OCI-LY7 (cell line): ENCODE measurements at regions not wholly inside any gene's neighbourhood (a gene's known extent, or its start where the extent isn't known, plus 50 kb on each side); places are given as distances from the start of the nearest gene placed in this dataset.

Source experiments
- BruUV-seq: library from RNA; stranded (reverse); fragments of 400-500 nt; replicated peaks from 2 replicates; lab custom pipeline; 2021; lab: Mats Ljungman, UMichigan
- CTCF ChIA-PET: fragments of 300-600 bp; sonication (Branson Sonifier 250); formaldehyde crosslinking; loops from one replicate; lab custom pipeline; 2022; ENCODE audit warnings: antibody characterized with exemption; ENCODE audit not compliant: unreplicated experiment; lab: Charles Lee
- POLR2A ChIA-PET: fragments of 300-600 bp; sonication (Branson Sonifier 250); formaldehyde crosslinking; loops from one replicate; lab custom pipeline; 2022; ENCODE audit warnings: antibody characterized with exemption; lab: Charles Lee
- DNase-seq: peaks from one replicate; pipeline ENCODE4 v3.0.0-alpha.2; 2015; ENCODE audit warnings: low spot score
- H2AFZ ChIP-seq: fragments of 200-600 bp; sonication (generic), shearing (Covaris generic); 2 replicates; pipeline ENCODE4 v1.6.1; 2014; ENCODE audit warnings: mild to moderate bottlenecking, antibody characterized with exemption, low read length, moderate library complexity
- H3K27ac ChIP-seq: fragments of 200-600 bp; sonication (generic); 2 replicates; pipeline ENCODE4 v1.5.1; 2014; ENCODE audit warnings: mixed run types, low read depth, mild to moderate bottlenecking, moderate library complexity, low read length, inconsistent platforms; ENCODE audit not compliant: poor library complexity, severe bottlenecking
- H3K36me3 ChIP-seq: fragments of 200-600 bp; sonication (generic); 2 replicates; pipeline ENCODE4 v1.6.1; 2014; ENCODE audit warnings: mild to moderate bottlenecking, antibody characterized with exemption, low read length, moderate library complexity, mixed read lengths; ENCODE audit not compliant: insufficient read depth
- H3K4me1 ChIP-seq: fragments of 200-600 bp; sonication (generic); 2 replicates; pipeline ENCODE4 v1.5.1; 2014; ENCODE audit warnings: mild to moderate bottlenecking, low read length; ENCODE audit not compliant: insufficient read depth, poor library complexity, severe bottlenecking
- H3K4me2 ChIP-seq: fragments of 200-600 bp; sonication (generic); 2 replicates; pipeline ENCODE4 v1.6.1; 2014; ENCODE audit warnings: mild to moderate bottlenecking, low read length
- H3K4me3 ChIP-seq: fragments of 200-600 bp; sonication (generic); 2 replicates; pipeline ENCODE4 v1.5.1; 2014; ENCODE audit warnings: mild to moderate bottlenecking, low read depth, low read length; ENCODE audit not compliant: poor library complexity, severe bottlenecking
- H3K79me2 ChIP-seq: fragments of 200-600 bp; sonication (generic); 2 replicates; pipeline ENCODE4 v1.6.1; 2016; ENCODE audit warnings: low read depth, mild to moderate bottlenecking, low read length, moderate library complexity, mixed read lengths; ENCODE audit not compliant: insufficient read depth
- H3K9me2 ChIP-seq: fragments of 200-600 bp; sonication (generic); 2 replicates; pipeline ENCODE4 v1.6.1; 2016; ENCODE audit warnings: mild to moderate bottlenecking, low read length, mixed read lengths; ENCODE audit not compliant: insufficient read depth
- H3K9me3 ChIP-seq: fragments of 200-600 bp; sonication (generic); 2 replicates; pipeline ENCODE4 v1.6.1; 2014; ENCODE audit warnings: mild to moderate bottlenecking, mixed run types, low read length, mixed read lengths
- H4K20me1 ChIP-seq: fragments of 200-600 bp; sonication (generic); 2 replicates; pipeline ENCODE4 v1.6.1; 2014; ENCODE audit warnings: mild to moderate bottlenecking, antibody characterized with exemption, low read length, moderate library complexity, mixed read lengths; ENCODE audit not compliant: insufficient read depth
- EZH2phosphoT487 ChIP-seq: fragments of 200-600 bp; sonication (generic); IDR thresholded peaks from 2 replicates; pipeline ENCODE4 v1.6.1; 2018; ENCODE audit warnings: low read depth, borderline replicate concordance, mild to moderate bottlenecking, mixed run types, antibody characterized with exemption, low read length, moderate library complexity, mixed read lengths
- intact Hi-C: fragments of 100-400 bp; cut with micrococcal nuclease; formaldehyde crosslinking; loops from one replicate; pipeline ENCODE4 v1.10.0; 2022; ENCODE audit not compliant: unreplicated experiment
- TF ChIP-seq, protein P1 (sequence below): fragments of 200-600 bp; sonication (generic); conservative IDR thresholded peaks from 2 replicates; pipeline ENCODE4 v1.5.1; 2014; ENCODE audit warnings: mild to moderate bottlenecking, antibody characterized with exemption, low read length, moderate library complexity, mixed read lengths

- intact Hi-C loops = no loop called here
- Histone ChIP-seq H3K9me2 (no peaks in the 10 kb centered on the region), H3K4me1 (no peaks in the 10 kb centered on the region), H4K20me1 (no peaks in the 10 kb centered on the region), H3K27ac (no peak overlapping the region), H3K79me2 (no peaks in the 10 kb centered on the region), H3K9me3 (no peaks in the 10 kb centered on the region), H3K4me3 (no peak overlapping the region), H3K36me3 (no peaks in the 10 kb centered on the region), H3K4me2 (no peak overlapping the region), H2AFZ (no peak overlapping the region)
- POLR2A ChIA-PET = no interaction called here
- TF ChIP-seq EZH2phosphoT487 = no peak
- TF ChIP-seq, protein P1, sequence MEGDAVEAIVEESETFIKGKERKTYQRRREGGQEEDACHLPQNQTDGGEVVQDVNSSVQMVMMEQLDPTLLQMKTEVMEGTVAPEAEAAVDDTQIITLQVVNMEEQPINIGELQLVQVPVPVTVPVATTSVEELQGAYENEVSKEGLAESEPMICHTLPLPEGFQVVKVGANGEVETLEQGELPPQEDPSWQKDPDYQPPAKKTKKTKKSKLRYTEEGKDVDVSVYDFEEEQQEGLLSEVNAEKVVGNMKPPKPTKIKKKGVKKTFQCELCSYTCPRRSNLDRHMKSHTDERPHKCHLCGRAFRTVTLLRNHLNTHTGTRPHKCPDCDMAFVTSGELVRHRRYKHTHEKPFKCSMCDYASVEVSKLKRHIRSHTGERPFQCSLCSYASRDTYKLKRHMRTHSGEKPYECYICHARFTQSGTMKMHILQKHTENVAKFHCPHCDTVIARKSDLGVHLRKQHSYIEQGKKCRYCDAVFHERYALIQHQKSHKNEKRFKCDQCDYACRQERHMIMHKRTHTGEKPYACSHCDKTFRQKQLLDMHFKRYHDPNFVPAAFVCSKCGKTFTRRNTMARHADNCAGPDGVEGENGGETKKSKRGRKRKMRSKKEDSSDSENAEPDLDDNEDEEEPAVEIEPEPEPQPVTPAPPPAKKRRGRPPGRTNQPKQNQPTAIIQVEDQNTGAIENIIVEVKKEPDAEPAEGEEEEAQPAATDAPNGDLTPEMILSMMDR = no peak
- BruUV-seq = no TSS peak
- CTCF ChIA-PET = no interaction called here
- no peak for DNase-seq
These were observed 1148.4 kb downstream of the VRK1 start for GRCh38 chr14:97945631-97946030.

DNA sequence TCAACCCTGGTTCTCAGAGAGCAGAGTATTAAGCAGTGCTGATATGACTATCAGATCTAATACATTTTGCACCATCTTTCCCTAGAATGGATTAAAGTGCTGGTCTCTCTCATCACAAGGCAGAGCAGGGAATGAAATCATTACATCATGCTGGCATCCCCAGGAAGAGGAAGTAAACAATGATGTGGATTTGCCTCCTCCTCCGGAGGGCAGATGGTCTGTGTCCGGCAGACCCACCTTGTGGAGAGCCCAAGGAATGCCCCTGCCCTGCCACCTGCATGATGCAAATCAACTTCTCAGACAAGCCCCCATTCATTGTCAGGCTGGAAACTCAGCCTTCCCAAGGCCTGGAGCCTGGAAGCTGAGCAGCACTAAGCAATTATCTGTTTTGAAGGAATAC lies 1149.1 kb downstream of the VRK1 start:
- H4K20me1 ChIP-seq = no peaks in the 10 kb centered on the region
- H3K4me2 ChIP-seq = no peak overlapping the region
- no peaks in the 10 kb centered on the region for H3K36me3 ChIP-seq
- no peaks in the 10 kb centered on the region for H3K9me2 ChIP-seq
- intact Hi-C loops = no loop called here
- no peaks in the 10 kb centered on the region for H3K9me3 ChIP-seq
- no peak overlapping the region for H3K4me3 ChIP-seq
- DNase-seq = no peak
- H2AFZ ChIP-seq = no peak overlapping the region
- H3K27ac ChIP-seq = no peak overlapping the region
- H3K79me2 ChIP-seq = no peaks in the 10 kb centered on the region
- H3K4me1 ChIP-seq = no peaks in the 10 kb centered on the region
- TF ChIP-seq, protein P1 = no peak
- TF ChIP-seq EZH2phosphoT487 = no peak
- no TSS peak for BruUV-seq
- ChIA-PET POLR2A (no interaction called here), CTCF (no interaction called here)

- no peaks in the 10 kb centered on the region for H3K9me2 ChIP-seq
- H3K36me3 ChIP-seq = no peaks in the 10 kb centered on the region
- no peaks in the 10 kb centered on the region for H3K79me2 ChIP-seq
- ChIA-PET POLR2A (no interaction called here), CTCF (no interaction called here)
- H3K4me2 ChIP-seq = no peak overlapping the region
- TF ChIP-seq EZH2phosphoT487 = no peak
- BruUV-seq = no TSS peak
- no peak overlapping the region for H2AFZ ChIP-seq
- intact Hi-C loops = no loop called here
- DNase-seq = no peak
- no peak overlapping the region for H3K4me3 ChIP-seq
- H3K27ac ChIP-seq = no peak overlapping the region
- H3K4me1 ChIP-seq = no peaks in the 10 kb centered on the region
- H3K9me3 ChIP-seq = no peaks in the 10 kb centered on the region
- H4K20me1 ChIP-seq = no peaks in the 10 kb centered on the region
These were observed 1149.5 kb downstream of the VRK1 start for GRCh38 chr14:97946641-97947040.
